B cell (primary cell): ENCODE measurements at regions not wholly inside any gene's neighbourhood (a gene's known extent, or its start where the extent isn't known, plus 50 kb on each side); places are given as distances from the start of the nearest gene placed in this dataset.

Experiments
- CTCF ChIP-seq: fragments of 200-600 bp; IDR thresholded peaks from one replicate; pipeline ENCODE4 v1.8.0; 2022; ENCODE audit warnings: antibody characterized with exemption, mild to moderate bottlenecking
- EZH2 ChIP-seq: IDR thresholded peaks from 2 replicates; pipeline ENCODE4 v1.6.1; 2012; ENCODE audit warnings: borderline replicate concordance, low read depth, mild to moderate bottlenecking, moderate library complexity, low read length; ENCODE audit not compliant: insufficient read depth, poor library complexity, severe bottlenecking

GRCh38 chr3:147160984-147161383 is 245.4 kb downstream of the ZIC4 start:
- TF ChIP-seq EZH2 (no peak), CTCF (no peak)
